ENCODE measurements at regions not wholly inside any gene's neighbourhood (a gene's known extent, or its start where the extent isn't known, plus 50 kb on each side); places are given as distances from the start of the nearest gene placed in this dataset.

DNA sequence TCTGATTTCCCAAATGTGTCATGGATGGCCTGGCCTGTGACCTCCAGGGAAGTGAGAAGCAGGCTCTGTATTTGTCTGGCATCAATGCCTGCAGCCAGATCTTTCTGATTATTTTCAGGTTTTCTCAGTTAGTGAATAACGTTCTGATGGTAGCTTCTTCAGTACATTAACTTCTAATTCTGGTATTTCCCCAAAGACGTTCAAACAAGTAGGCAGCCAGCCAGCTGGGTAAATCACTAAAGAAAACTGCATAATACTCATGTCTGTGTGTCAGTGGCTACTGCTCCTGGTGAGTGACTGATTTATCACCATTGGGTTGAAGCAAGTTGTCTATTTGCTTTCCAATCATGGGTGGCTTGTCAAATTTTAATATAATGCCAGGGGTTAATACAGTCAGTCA, 162.6 kb upstream of the PFN2 start:
- TF ChIP-seq EZH2 (IDR thresholded peaks at IDR 0.05; ENCODE audit: borderline replicate concordance, low read depth, low read length) (no peak), NCOA2 (IDR thresholded peaks at IDR 0.05; ENCODE audit: partially characterized antibody in 2 of 2) (no peak), TEAD1 (CRISPR knock-in tag; IDR thresholded peaks at IDR 0.05) (no peak), POLR2A (conservative IDR thresholded peaks at IDR 0.05) (no peak), HES1 (IDR thresholded peaks at IDR 0.05; ENCODE audit: low read depth) (no peak), ATF1 (CRISPR knock-in tag; IDR thresholded peaks at IDR 0.05) (no peak), ATF1 (tag; IDR thresholded peaks at IDR 0.05) (no peak), GTF2F1 (IDR thresholded peaks at IDR 0.05; ENCODE audit: low read depth, low read length) (no peak), ESRRA (IDR thresholded peaks at IDR 0.05; ENCODE audit: borderline replicate concordance, low read depth) (no peak)
- TF ChIP-seq, protein P1, sequence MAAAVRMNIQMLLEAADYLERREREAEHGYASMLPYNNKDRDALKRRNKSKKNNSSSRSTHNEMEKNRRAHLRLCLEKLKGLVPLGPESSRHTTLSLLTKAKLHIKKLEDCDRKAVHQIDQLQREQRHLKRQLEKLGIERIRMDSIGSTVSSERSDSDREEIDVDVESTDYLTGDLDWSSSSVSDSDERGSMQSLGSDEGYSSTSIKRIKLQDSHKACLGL (CRISPR knock-in tag; IDR thresholded peaks at IDR 0.05; ENCODE audit: borderline replicate concordance, poor library complexity, severe bottlenecking), result no peak
- TF ChIP-seq, protein P2, sequence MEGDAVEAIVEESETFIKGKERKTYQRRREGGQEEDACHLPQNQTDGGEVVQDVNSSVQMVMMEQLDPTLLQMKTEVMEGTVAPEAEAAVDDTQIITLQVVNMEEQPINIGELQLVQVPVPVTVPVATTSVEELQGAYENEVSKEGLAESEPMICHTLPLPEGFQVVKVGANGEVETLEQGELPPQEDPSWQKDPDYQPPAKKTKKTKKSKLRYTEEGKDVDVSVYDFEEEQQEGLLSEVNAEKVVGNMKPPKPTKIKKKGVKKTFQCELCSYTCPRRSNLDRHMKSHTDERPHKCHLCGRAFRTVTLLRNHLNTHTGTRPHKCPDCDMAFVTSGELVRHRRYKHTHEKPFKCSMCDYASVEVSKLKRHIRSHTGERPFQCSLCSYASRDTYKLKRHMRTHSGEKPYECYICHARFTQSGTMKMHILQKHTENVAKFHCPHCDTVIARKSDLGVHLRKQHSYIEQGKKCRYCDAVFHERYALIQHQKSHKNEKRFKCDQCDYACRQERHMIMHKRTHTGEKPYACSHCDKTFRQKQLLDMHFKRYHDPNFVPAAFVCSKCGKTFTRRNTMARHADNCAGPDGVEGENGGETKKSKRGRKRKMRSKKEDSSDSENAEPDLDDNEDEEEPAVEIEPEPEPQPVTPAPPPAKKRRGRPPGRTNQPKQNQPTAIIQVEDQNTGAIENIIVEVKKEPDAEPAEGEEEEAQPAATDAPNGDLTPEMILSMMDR (IDR thresholded peaks at IDR 0.05 in 2 of 3, conservative IDR thresholded peaks at IDR 0.05 in 1 of 3; ENCODE audit: insufficient read depth in 2 of 3, low read depth in 1 of 3, low read length in 3 of 3), result no peak
- TF ChIP-seq, protein P3, sequence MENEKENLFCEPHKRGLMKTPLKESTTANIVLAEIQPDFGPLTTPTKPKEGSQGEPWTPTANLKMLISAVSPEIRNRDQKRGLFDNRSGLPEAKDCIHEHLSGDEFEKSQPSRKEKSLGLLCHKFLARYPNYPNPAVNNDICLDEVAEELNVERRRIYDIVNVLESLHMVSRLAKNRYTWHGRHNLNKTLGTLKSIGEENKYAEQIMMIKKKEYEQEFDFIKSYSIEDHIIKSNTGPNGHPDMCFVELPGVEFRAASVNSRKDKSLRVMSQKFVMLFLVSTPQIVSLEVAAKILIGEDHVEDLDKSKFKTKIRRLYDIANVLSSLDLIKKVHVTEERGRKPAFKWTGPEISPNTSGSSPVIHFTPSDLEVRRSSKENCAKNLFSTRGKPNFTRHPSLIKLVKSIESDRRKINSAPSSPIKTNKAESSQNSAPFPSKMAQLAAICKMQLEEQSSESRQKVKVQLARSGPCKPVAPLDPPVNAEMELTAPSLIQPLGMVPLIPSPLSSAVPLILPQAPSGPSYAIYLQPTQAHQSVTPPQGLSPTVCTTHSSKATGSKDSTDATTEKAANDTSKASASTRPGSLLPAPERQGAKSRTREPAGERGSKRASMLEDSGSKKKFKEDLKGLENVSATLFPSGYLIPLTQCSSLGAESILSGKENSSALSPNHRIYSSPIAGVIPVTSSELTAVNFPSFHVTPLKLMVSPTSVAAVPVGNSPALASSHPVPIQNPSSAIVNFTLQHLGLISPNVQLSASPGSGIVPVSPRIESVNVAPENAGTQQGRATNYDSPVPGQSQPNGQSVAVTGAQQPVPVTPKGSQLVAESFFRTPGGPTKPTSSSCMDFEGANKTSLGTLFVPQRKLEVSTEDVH (IDR thresholded peaks at IDR 0.05; ENCODE audit: low read depth, partially characterized antibody), result no peak
